Chondrocyte (in vitro differentiated cells): ENCODE measurements at regions not wholly inside any gene's neighbourhood (a gene's known extent, or its start where the extent isn't known, plus 50 kb on each side); places are given as distances from the start of the nearest gene placed in this dataset.

Source experiments
- DNase-seq: peaks from one replicate; pipeline ENCODE4 v3.0.0; 2021; ENCODE audit warnings: mixed read lengths, low spot score
- H3K27ac Mint-ChIP-seq: one replicate; pipeline ENCODE4 v1.8.0; 2021; ENCODE audit warnings: mild to moderate bottlenecking, moderate library complexity, mixed read lengths; ENCODE audit not compliant: unreplicated experiment
- H3K27me3 Mint-ChIP-seq: 2 replicates; pipeline ENCODE4 v1.8.0; 2021; ENCODE audit warnings: low read depth, mixed read lengths
- H3K36me3 Mint-ChIP-seq: 2 replicates; pipeline ENCODE4 v1.8.0; 2021; ENCODE audit warnings: low read depth, mixed read lengths
- H3K4me1 Mint-ChIP-seq: 2 replicates; pipeline ENCODE4 v1.8.0; 2021; ENCODE audit warnings: low read depth, mild to moderate bottlenecking, mixed read lengths
- H3K4me3 Mint-ChIP-seq: one replicate; pipeline ENCODE4 v1.8.0; 2021; ENCODE audit warnings: mild to moderate bottlenecking, moderate library complexity, mixed read lengths; ENCODE audit not compliant: unreplicated experiment
- H3K9me3 Mint-ChIP-seq: 2 replicates; pipeline ENCODE4 v1.8.0; 2021; ENCODE audit warnings: low read depth, mixed read lengths
- CTCF ChIP-seq: fragments of 200-600 bp; sonication (generic); IDR thresholded peaks from 2 replicates; pipeline ENCODE4 v1.5.0; 2021; ENCODE audit warnings: antibody characterized with exemption, mild to moderate bottlenecking, moderate library complexity

- H3K4me3 Mint-ChIP-seq: no peak overlapping the region
- H3K36me3 Mint-ChIP-seq: no peaks in the 10 kb centered on the region
- H3K4me1 Mint-ChIP-seq: no peaks in the 10 kb centered on the region
- DNase-seq: no peak
- no peak for TF ChIP-seq CTCF
- no peaks in the 10 kb centered on the region for H3K27me3 Mint-ChIP-seq
- peaks cover 24% of the 10 kb centered on the region for H3K9me3 Mint-ChIP-seq
- H3K27ac Mint-ChIP-seq: no peak overlapping the region
Observed at GRCh38 chr18:71116535-71116934, 827.7 kb downstream of the SOCS6 start.

GRCh38 chr18:71115261-71115660, 826.4 kb downstream of the SOCS6 start:
- Mint-ChIP-seq H3K4me3 (no peak overlapping the region), H3K36me3 (no peaks in the 10 kb centered on the region), H3K27ac (no peak overlapping the region), H3K9me3 (peaks cover 14% of the 10 kb centered on the region), H3K27me3 (no peaks in the 10 kb centered on the region), H3K4me1 (no peaks in the 10 kb centered on the region)
- TF ChIP-seq CTCF: no peak
- no peak for DNase-seq

GRCh38 chr18:71114550-71115210, 825.8 kb downstream of the SOCS6 start:
- no peak for DNase-seq
- peaks cover 11% of the 10 kb centered on the region for H3K9me3 Mint-ChIP-seq
- H3K27me3 Mint-ChIP-seq: no peaks in the 10 kb centered on the region
- no peak for TF ChIP-seq CTCF
- no peaks in the 10 kb centered on the region for H3K36me3 Mint-ChIP-seq
- H3K4me1 Mint-ChIP-seq: no peaks in the 10 kb centered on the region
- H3K4me3 Mint-ChIP-seq: no peak overlapping the region
- H3K27ac Mint-ChIP-seq: no peak overlapping the region

GRCh38 chr18:71107244-71107643, 818.4 kb downstream of the SOCS6 start:
- peaks cover 6% of the 10 kb centered on the region for H3K27me3 Mint-ChIP-seq
- H3K27ac Mint-ChIP-seq: no peak overlapping the region
- no peaks in the 10 kb centered on the region for H3K9me3 Mint-ChIP-seq
- no peak overlapping the region for H3K4me3 Mint-ChIP-seq
- no peak for DNase-seq
- no peak for TF ChIP-seq CTCF
- H3K36me3 Mint-ChIP-seq: no peaks in the 10 kb centered on the region
- H3K4me1 Mint-ChIP-seq: no peaks in the 10 kb centered on the region

GRCh38 chr18:71106701-71107100, 817.9 kb downstream of the SOCS6 start:
- Mint-ChIP-seq H3K4me1 (no peaks in the 10 kb centered on the region), H3K9me3 (no peaks in the 10 kb centered on the region), H3K36me3 (no peaks in the 10 kb centered on the region), H3K27ac (no peak overlapping the region), H3K4me3 (no peak overlapping the region), H3K27me3 (peaks cover 6% of the 10 kb centered on the region)
- no peak for DNase-seq
- no peak for TF ChIP-seq CTCF
